A549 (cell line): ENCODE measurements at regions not wholly inside any gene's neighbourhood (a gene's known extent, or its start where the extent isn't known, plus 50 kb on each side); places are given as distances from the start of the nearest gene placed in this dataset.

Source experiments
- CEBPB ChIP-seq, 2 experiments: fragments of >200 bp in 1 of 2; sonication (Bioruptor Twin) in 1 of 2; formaldehyde crosslinking in 1 of 2; IDR thresholded peaks; 2 replicates each; pipeline ENCODE4 v1.6.1; 2012 to 2016
- EP300 ChIP-seq, 2 experiments: fragments of >200 bp; sonication (Bioruptor Twin); formaldehyde crosslinking; IDR thresholded peaks; 2 replicates in 1 of 2; 3 replicates in 1 of 2; pipeline ENCODE4 v1.6.1; 2016 to 2017
- MAFK ChIP-seq: fragments of 450-650 bp; IDR thresholded peaks from 2 replicates; pipeline ENCODE4 v1.6.1; 2014; ENCODE audit not compliant: partially characterized antibody
- MYC ChIP-seq: IDR thresholded peaks from 2 replicates; pipeline ENCODE4 v1.6.1; 2012; ENCODE audit warnings: mild to moderate bottlenecking, inconsistent platforms, low read length, improper control_type of control experiment, borderline replicate concordance
- NFE2L2 ChIP-seq: fragments of 150-350 bp; conservative IDR thresholded peaks from 2 replicates; pipeline ENCODE4 v1.6.1; 2014; ENCODE audit warnings: low read length
- POLR2A ChIP-seq: IDR thresholded peaks from 2 replicates; pipeline ENCODE4 v1.6.1; 2012; ENCODE audit warnings: mild to moderate bottlenecking, low read length
- RNF2 ChIP-seq: fragments of 200-600 bp; sonication (generic); IDR thresholded peaks from 2 replicates; pipeline ENCODE4 v1.6.1; 2016; ENCODE audit warnings: low read depth, mild to moderate bottlenecking, antibody characterized with exemption, moderate library complexity, borderline replicate concordance
- SMC3 ChIP-seq: fragments of >200 bp; sonication (Bioruptor Twin); formaldehyde crosslinking; IDR thresholded peaks from 3 replicates; pipeline ENCODE4 v1.6.1; 2018; ENCODE audit warnings: inconsistent platforms
- ZFP36 ChIP-seq: fragments of 450-650 bp; IDR thresholded peaks from 2 replicates; pipeline ENCODE4 v1.6.1; 2014; ENCODE audit warnings: borderline replicate concordance; ENCODE audit not compliant: partially characterized antibody
- TF ChIP-seq, protein P1 (sequence below): fragments of >200 bp; sonication (Bioruptor Twin); formaldehyde crosslinking; IDR thresholded peaks from 3 replicates; pipeline ENCODE4 v1.5.1; 2016
- TF ChIP-seq, protein P2 (sequence below): fragments of 450-650 bp; IDR thresholded peaks from 2 replicates; pipeline ENCODE4 v1.6.1; 2014; ENCODE audit warnings: antibody characterized with exemption
- TF ChIP-seq, protein P3 (sequence below): fragments of 200-600 bp; sonication (generic); IDR thresholded peaks from 2 replicates; pipeline ENCODE4 v1.6.1; 2016; ENCODE audit warnings: antibody characterized with exemption, mild to moderate bottlenecking, moderate library complexity
- TF ChIP-seq, protein P4 (sequence below): IDR thresholded peaks from 2 replicates; pipeline ENCODE4 v1.6.1; 2012

DNA sequence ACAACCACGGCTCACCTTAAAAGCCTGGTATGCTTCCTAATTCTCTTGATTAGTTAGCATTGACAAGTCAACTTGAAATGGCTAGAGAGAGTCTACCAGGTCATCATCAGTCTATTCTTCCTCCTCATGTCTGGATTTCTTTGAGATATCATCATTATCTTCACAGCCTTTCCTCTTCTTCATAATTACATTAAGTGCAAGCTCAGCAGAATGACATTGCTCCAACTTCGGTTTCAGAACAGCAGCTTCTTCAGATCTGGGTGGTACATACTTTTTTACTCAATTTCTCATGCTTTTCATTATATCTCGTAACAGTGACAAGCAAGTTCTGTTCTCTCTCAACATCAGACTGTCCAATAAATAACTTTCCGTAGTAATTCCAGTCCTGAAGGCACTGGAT lies 337.5 kb upstream of the TENM3 start:
- TF ChIP-seq POLR2A (no peak), MAFK (peak; percentile 85), ZFP36 (no peak), MYC (no peak), EP300 (IDR thresholded peaks at IDR 0.05) (no peak), NFE2L2 (no peak), CEBPB (IDR thresholded peaks at IDR 0.05) (no peak), SMC3 (no peak), RNF2 (no peak)
- TF ChIP-seq, protein P1, sequence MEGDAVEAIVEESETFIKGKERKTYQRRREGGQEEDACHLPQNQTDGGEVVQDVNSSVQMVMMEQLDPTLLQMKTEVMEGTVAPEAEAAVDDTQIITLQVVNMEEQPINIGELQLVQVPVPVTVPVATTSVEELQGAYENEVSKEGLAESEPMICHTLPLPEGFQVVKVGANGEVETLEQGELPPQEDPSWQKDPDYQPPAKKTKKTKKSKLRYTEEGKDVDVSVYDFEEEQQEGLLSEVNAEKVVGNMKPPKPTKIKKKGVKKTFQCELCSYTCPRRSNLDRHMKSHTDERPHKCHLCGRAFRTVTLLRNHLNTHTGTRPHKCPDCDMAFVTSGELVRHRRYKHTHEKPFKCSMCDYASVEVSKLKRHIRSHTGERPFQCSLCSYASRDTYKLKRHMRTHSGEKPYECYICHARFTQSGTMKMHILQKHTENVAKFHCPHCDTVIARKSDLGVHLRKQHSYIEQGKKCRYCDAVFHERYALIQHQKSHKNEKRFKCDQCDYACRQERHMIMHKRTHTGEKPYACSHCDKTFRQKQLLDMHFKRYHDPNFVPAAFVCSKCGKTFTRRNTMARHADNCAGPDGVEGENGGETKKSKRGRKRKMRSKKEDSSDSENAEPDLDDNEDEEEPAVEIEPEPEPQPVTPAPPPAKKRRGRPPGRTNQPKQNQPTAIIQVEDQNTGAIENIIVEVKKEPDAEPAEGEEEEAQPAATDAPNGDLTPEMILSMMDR = no peak
- TF ChIP-seq, protein P2, sequence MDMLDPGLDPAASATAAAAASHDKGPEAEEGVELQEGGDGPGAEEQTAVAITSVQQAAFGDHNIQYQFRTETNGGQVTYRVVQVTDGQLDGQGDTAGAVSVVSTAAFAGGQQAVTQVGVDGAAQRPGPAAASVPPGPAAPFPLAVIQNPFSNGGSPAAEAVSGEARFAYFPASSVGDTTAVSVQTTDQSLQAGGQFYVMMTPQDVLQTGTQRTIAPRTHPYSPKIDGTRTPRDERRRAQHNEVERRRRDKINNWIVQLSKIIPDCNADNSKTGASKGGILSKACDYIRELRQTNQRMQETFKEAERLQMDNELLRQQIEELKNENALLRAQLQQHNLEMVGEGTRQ = no peak
- TF ChIP-seq, protein P3, sequence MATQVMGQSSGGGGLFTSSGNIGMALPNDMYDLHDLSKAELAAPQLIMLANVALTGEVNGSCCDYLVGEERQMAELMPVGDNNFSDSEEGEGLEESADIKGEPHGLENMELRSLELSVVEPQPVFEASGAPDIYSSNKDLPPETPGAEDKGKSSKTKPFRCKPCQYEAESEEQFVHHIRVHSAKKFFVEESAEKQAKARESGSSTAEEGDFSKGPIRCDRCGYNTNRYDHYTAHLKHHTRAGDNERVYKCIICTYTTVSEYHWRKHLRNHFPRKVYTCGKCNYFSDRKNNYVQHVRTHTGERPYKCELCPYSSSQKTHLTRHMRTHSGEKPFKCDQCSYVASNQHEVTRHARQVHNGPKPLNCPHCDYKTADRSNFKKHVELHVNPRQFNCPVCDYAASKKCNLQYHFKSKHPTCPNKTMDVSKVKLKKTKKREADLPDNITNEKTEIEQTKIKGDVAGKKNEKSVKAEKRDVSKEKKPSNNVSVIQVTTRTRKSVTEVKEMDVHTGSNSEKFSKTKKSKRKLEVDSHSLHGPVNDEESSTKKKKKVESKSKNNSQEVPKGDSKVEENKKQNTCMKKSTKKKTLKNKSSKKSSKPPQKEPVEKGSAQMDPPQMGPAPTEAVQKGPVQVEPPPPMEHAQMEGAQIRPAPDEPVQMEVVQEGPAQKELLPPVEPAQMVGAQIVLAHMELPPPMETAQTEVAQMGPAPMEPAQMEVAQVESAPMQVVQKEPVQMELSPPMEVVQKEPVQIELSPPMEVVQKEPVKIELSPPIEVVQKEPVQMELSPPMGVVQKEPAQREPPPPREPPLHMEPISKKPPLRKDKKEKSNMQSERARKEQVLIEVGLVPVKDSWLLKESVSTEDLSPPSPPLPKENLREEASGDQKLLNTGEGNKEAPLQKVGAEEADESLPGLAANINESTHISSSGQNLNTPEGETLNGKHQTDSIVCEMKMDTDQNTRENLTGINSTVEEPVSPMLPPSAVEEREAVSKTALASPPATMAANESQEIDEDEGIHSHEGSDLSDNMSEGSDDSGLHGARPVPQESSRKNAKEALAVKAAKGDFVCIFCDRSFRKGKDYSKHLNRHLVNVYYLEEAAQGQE = no peak
- TF ChIP-seq, protein P4, sequence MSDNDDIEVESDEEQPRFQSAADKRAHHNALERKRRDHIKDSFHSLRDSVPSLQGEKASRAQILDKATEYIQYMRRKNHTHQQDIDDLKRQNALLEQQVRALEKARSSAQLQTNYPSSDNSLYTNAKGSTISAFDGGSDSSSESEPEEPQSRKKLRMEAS = no peak
